ENCODE measurements at regions not wholly inside any gene's neighbourhood (a gene's known extent, or its start where the extent isn't known, plus 50 kb on each side); places are given as distances from the start of the nearest gene placed in this dataset.
"Not testable (repeated sequence)": the region's sequence is repeated elsewhere in the genome, so short reads cannot be mapped to it uniquely, and the experiment has no call there.

DNA sequence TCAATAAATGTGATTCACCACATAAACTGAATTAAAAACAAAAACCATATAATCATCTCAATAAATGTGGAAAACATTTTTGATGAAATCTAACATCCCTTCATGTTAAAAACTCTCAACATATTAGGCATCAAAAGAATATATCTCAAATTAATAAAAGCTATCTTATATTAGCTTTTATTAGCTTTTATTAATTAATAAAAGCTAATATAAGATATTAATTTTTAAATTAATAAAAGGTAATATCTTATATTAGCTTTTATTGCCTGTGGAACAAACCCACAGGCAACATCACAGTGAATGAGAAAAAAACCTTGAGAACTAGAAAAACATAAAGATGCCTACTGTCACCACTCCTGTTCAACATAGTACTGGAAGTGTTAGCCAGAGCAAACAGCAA is 338.9 kb upstream of the GRIA1 start:
- no peak for DNase-seq

DNA sequence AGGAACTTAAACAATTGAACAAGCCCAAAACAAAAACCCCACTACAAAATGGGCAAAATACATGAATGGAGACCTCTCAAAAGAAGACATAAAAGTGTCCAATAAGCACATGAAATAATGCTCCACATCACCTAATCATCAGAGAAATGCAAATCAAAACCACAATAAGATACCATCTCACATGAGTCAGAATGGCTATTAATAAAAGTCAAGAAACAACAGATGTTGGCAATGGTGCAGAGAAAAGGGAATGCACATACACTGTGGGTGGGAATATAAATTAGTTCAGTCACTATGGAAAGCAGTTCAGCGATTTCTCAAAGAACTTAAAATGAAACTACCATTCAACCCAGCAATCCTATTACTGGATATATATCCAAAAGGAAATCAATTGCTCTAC is 337.4 kb upstream of the GRIA1 start:
- DNase-seq, result no peak

GRCh38 chr5:153157156-153157555 is 333.3 kb upstream of the GRIA1 start:
- DNase-seq, result no peak

DNA sequence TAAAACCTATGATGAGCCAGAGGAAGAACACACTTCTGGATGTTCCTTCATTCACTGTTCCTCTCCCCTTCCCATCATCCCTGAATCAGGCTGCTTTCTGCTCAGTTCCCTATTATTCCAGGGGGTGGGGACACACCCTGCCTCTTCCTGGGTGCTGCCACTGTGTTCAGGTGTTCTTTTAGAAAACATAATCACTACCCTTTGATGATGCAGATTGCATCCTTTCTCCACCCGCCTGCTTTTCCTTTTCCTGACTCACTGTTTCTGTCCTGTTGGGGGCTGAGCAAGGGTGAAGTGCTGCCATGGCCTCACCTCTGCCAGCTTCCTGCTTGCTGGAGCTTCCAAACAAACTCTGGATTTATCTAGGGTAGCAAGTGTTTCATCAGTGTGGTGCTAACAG is 331.9 kb upstream of the GRIA1 start:
- DNase-seq, result no peak

GRCh38 chr5:153159616-153160015 is 330.9 kb upstream of the GRIA1 start:
- no peak for DNase-seq

DNA sequence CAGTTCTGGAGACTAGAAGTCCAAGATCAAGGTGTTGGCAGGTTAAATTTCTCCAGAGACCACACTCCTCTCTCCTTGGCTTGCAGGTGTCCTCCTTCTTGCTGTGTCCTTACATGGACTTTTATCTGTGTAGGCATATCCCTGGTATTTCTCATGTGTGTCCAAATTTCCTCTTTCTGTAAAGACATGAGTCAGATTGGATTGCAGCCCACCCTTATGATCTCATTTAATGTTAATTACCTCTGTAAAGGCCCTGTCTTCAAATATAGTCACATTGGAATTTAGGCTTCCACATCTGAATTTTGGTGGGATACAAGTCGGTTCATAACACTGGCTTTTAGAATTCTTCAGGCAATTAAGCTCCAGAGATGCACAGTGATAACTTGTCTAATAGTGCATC is 322.2 kb upstream of the GRIA1 start:
- DNase-seq, result no peak

DNA sequence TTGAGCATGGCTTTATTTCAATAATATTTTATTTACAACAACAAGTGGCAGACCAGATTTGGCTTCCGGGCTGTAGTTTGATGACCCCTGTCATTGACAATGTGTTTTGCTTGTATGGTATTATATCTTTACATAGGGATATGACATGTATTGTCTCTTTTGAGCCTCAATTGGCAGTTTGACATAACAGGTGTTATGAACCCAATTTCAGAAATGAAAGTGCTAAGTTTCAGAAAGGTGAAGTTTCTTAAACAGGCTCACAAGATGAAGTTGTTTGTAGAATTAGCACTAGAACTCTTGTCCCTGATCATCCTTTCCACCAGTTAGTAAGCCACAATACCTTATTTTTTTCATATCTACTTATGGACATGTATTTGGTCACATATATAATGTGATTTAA is 303.0 kb upstream of the GRIA1 start:
- DNase-seq, result no peak

DNA sequence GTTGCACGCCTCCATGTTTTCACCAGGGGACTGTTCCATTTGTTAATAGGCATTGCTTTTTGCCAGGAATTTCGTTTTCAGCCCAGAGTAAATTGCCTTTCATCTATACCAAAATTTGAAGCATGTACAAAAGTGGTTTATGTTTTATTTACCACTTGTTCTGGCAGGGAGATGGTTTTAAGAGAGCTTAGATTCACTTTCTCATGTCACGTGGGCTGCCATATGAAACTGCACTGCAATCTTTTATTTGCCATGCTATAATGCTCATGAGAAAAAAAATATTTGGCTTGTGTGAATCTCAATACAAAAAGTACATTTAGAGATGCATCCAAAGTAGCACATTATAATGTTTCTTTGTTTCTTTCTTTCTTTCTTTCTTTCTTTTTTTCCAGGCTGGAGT is 284.1 kb upstream of the GRIA1 start:
- no peak for DNase-seq

DNA sequence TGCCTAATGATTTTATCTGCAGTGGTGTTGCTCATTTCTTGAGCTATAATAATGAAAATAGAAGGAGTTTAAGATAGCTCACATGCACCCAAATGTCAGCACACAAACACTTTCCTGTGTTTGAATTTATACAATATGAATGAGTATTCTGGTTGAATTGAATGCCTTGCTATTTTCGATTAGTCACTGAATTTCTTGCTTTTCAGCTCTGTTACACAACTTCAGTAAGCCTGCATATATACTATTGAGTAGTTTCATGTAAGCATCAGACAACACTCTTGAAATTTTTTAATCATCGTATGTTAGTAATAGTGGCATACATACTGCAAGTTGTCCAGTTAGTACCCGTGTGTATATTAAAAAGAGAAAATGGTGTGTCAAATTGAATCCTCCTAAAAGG is 281.5 kb upstream of the GRIA1 start:
- DNase-seq, result no peak

GRCh38 chr5:153209687-153210086 is 280.8 kb upstream of the GRIA1 start:
- no peak for DNase-seq

DNA sequence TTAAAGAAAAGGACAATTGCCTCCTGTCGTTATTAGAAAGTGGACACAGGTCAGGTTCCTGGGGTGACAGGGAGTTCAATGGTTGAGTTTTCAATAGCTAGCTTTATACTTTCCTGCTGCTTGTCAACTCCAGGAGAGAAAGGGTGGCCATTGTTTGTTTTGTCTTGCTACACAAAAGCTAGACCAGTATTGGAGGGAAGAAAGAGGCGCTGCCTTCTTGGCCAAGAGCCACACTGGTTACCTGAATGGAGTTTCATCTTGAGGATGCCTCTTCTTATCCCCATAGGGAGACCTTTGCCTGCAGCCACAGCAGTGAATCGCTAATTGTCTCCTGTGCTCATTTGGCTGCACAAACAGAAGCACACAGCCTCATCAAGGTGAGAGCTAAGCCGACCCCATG is 279.4 kb upstream of the GRIA1 start:
- DNase-seq, result no peak

DNA sequence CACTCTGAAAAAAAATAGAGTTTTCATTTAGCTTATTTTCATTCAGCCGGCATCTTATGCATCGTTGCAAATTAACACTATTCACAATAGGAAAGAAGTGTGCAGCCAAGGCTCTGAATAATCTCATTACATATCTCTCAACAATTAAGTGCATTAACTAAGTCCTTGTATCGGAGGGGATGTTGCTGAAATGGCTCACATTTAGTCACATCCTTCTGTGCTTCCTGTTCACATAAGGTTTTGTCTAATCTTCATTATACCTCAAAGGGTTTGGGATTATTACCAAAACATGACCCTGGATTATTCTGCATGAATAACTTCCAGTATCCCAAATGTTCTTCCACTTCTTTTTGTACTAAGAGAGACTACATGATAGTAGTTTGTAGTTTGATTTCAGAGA is 278.0 kb upstream of the GRIA1 start:
- no peak for DNase-seq

DNA sequence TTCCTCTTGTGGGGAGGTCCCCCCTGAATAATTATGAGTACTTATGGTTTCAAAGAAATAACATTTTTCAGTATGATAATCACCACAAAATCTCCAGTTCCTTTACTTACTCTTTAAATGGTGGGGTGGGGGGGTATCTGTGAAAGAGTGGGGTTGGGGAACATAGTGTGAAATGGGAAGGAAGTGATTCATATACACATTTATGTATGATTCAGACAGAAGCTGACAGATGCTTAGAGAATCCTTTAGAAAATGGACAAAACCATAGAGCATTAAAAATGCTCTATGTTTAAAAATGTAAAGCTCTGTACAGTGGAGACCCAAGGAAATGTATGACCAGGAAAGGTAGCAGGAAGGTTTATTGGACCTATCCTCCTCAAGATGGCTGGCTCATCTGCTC is 267.5 kb upstream of the GRIA1 start:
- DNase-seq, result no peak

- DNase-seq, result no peak
These were observed 267.1 kb upstream of the GRIA1 start for GRCh38 chr5:153223376-153223775.

DNA sequence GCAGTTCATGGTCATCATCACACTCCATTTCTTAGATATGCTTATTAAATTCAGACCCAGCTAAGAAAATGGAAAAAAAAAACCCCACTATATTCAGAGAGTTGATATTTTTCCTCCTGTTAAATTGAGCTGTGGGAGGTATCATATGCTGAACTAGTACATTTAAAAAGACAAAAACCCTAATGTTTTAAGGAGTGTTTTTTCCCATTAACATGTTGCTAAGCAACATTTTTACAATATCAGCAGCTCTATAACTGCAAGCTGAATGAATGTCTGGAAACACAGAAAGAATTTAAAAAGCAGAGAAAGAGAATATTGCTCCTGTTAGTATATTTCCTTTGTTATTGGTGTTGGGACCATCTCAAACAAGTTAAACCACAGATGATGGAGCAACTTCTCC is 265.8 kb upstream of the GRIA1 start:
- no peak for DNase-seq

- no peak for DNase-seq
These were observed 256.5 kb upstream of the GRIA1 start for GRCh38 chr5:153233933-153234332.

DNA sequence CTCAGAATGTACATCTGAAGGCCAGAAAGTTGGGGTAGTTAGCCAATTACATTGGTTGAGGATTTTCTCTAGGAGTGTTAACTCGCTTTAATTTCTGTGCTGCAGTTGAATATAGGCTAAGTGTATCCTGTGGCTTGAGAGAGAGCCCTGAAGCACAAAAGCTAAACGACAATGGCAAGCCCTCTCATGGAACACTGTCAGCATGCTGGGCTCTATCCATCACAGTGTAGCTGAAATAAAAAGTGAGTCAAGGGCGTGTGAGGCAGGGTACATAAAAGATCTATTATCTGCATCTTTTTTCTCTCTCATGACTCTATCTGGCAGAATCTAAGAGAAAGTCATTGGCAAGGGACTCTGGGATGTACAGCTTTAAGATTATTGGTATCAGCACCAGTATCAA is 254.2 kb upstream of the GRIA1 start:
- no peak for DNase-seq

DNA sequence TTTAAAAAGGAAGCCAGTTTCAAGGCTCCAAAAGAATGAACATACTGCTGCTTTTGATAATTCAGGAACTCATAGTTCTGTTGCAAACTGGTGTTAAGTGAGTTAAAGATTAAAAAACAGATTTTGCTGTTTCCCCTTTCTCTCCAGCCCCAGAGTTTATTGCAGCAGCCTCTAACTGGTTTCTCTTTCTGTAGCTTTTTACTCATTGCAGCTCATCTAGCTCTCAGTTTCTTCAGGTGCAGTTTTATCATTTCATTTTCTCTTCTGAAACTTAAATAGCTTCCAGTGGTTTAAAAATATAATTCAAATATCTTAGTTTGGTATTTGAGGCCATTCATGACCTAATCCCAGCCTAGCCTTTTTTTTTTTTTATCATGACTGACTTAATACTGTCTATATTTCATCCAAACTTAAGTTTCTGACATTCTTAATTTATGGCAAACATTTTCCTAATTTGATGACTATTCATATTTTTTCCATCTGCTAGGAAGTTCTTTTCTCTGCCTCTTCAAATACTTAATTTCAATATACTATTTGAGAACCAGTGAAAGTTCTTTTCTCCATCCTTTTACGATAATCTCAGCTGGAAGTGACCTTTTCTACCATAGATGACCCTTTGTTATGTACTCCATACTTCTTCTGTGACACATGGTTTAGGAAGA is 252.7 kb upstream of the GRIA1 start:
- DNase-seq, result no peak

GRCh38 chr5:153257381-153257780 is 233.1 kb upstream of the GRIA1 start:
- no peak for DNase-seq

- no peak for DNase-seq
These were observed 232.0 kb upstream of the GRIA1 start for GRCh38 chr5:153258469-153258868.

DNA sequence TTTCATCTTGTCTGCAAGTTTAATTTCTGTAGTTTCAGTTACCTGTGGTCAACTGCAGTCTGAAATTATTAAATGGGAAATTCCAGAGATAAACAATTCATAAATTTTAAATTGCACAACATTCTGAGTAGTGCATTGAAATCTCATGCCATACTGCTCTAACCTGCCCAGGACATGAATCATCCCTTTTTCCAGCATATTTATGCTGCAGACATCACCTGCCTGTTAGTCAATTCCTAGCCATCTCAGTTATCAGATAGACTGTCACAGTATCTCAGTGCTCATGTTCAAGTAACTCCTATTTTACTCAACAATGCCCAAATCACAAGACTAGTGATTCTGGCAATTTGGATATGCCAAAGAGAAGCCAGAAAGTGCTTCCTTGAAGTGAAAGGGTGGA is 223.0 kb upstream of the GRIA1 start:
- no peak for DNase-seq

GRCh38 chr5:153275695-153276094 is 214.8 kb upstream of the GRIA1 start:
- DNase-seq, result no peak

GRCh38 chr5:153276151-153276550 is 214.3 kb upstream of the GRIA1 start:
- DNase-seq, result peak; percentile 35

- not testable (repeated sequence) for DNase-seq
These were observed 194.1 kb upstream of the GRIA1 start for GRCh38 chr5:153296251-153296844.

GRCh38 chr5:153299891-153300290 is 190.6 kb upstream of the GRIA1 start:
- no peak for DNase-seq

Measured in hematopoietic multipotent progenitor cell treated with erythropoietin and hydrocortisone succinate and interleukin-3 and kit ligand, for 8 days (in vitro differentiated cells).